C4-2B (cell line): ENCODE measurements at regions not wholly inside any gene's neighbourhood (a gene's known extent, or its start where the extent isn't known, plus 50 kb on each side); places are given as distances from the start of the nearest gene placed in this dataset.

Experiments
- H3K27ac ChIP-seq: fragments of 450-650 bp; 2 replicates; pipeline ENCODE4 v1.5.1; 2017
- ZFX ChIP-seq: fragments of 450-650 bp; IDR thresholded peaks from 2 replicates; pipeline ENCODE4 v1.6.1; 2017
- TF ChIP-seq, protein P1 (sequence below): fragments of 450-650 bp; conservative IDR thresholded peaks from 2 replicates; pipeline ENCODE4 v1.5.1; 2017; ENCODE audit warnings: mild to moderate bottlenecking

DNA sequence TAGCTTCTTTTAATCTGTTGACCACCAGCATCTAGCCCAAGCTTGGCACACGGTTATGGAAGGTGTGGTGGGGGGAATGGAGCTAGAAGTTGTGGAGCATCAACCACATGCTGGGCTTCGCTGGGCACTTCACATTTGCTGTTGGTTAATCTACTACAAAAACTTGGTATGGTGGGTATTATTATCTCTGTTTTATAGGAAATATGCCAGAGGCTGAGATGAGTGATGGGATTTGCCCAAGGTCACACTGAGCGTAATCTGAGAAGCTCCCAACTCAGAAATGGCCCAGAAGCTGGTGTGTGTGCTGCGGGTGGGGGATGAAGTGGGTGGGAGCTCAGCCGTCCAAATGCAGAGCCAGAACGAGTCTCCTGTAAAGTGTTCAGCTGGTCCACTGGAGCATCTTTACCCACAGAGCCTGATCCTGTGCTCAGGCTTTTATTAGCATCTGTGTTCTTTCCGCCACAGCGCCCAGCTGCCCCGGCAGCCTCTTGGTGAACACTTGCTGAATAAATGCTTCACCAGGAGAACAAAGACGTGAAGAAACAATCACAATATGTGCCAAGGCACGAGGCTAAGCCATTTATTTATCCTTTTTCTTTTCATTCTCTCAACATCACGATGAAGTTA lies 98.6 kb upstream of the JUN start:
- H3K27ac ChIP-seq, result no peak overlapping the region

DNA sequence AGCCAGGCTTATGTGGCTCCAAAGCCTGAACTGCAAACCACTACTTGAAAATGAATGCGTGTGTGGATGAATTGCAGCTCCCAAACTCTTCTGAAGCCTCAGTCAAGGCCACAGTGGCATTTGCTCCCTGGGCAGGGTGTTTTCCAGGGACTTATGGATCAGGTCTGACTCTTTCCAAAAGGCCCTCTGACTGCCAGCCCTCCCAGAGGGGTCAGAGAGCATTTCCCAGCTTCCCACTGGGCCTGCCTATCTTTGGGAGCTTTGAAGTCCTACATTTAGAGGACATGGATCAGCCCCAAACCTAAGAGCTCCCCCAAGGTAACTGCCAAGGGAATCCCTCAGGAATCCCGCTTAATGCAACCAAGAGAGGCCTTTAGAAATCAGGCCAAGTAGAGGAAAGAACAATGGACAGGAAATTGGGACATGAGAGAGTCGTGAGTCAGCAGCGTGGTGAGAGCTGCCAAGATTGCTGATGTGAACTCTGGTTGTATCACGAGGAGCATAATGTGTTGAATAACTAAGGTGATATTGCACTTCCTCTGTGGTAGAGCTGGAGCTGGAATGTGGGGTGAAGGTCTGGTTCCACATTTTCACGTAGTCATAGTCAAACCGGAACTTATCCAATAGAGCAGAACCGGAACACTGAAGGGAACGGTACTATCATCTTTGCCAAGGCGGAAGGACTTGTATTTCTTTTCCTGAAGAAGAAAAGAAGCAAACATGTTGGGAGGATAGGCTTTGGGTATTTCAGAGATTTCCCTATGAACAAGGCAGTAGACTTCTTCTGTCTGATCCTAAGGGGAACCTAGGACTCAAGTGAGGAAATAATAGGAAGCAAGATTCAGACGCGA lies 99.4 kb upstream of the JUN start:
- H3K27ac ChIP-seq, result peak overlapping the region; percentile 9; the same call in 1 of the 2 replicates
- TF ChIP-seq, protein P1, sequence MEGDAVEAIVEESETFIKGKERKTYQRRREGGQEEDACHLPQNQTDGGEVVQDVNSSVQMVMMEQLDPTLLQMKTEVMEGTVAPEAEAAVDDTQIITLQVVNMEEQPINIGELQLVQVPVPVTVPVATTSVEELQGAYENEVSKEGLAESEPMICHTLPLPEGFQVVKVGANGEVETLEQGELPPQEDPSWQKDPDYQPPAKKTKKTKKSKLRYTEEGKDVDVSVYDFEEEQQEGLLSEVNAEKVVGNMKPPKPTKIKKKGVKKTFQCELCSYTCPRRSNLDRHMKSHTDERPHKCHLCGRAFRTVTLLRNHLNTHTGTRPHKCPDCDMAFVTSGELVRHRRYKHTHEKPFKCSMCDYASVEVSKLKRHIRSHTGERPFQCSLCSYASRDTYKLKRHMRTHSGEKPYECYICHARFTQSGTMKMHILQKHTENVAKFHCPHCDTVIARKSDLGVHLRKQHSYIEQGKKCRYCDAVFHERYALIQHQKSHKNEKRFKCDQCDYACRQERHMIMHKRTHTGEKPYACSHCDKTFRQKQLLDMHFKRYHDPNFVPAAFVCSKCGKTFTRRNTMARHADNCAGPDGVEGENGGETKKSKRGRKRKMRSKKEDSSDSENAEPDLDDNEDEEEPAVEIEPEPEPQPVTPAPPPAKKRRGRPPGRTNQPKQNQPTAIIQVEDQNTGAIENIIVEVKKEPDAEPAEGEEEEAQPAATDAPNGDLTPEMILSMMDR, result no peak
- TF ChIP-seq ZFX, result no peak

More for the DNA sequence above, 98.6 kb upstream of the JUN start:
- TF ChIP-seq ZFX, result no peak
- TF ChIP-seq, protein P1, result no peak

DNA sequence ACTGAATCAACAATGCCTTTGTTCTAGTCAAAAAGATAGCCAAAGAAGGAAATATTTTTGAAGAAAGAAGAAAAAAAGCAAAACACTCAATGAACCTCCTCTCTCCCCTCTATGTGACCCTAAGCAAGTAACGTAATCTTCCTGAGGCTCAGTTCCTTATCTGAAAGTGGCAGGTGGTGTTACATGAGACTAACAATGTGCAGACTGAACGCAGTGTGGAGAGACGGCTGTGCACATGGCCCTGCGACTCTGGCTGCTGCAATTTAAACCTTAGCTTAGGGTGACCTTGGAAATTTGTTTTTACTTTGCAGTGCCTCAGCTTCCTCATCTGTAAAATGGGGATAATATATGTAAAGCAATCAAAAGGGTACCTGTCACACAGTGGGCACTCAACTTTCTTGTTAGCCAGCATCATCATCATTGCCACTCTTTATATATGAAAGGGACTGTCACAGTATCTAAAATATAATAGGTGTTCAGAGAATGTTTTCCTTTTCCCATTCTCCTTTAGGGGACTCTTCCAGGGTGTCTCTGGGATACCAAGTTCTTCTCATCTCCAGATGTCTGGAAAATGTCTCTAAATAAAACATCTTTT lies 100.1 kb upstream of the JUN start:
- H3K27ac ChIP-seq, result no peak overlapping the region
- TF ChIP-seq, protein P1, result no peak
- TF ChIP-seq ZFX, result no peak

DNA sequence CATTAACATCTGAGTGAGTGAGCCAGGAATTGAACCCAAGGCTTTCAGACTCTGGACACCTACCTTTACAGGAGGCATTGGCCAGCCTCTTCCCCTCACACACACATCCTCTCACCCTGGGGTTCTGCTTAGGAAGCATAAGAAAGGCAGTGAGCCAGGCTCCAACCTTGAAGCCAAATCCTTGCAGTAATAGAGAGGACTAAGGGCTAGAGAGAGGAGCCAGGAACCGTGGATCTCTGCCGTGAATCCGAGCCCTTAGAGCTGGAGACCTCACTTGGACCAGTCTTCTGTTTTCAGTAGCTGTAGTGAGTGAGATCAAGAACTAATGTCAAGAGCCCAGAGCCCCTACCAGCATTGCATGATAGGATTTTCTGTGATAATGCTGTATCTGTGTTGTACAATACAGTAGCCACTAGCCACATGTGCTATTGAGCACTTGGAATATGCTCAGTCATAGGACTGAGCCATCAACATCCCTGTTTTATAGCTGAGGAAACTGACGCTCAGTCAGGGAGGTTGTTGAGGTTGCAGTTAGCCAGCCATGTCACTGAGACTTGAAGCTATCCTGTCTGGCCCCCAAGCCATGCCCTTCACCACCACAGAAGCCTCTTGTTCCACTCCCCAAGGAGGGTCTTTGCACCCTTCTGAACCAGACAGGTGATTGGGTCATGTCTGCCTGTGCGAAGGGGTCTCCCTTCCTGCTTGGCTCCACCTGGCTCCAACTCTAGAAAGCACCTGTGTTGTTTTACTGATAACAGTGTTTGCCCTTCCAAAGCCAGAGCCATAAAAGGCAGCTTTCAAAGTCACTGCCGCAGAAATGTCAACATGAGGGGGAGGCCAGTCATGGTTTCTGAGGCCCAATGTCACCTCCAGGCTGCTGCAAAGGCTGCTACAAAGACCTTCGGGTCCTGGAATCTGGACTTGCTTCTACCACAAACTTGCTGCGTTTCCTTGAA lies 101.1 kb upstream of the JUN start:
- peak overlapping the region; percentile 76 for H3K27ac ChIP-seq

DNA sequence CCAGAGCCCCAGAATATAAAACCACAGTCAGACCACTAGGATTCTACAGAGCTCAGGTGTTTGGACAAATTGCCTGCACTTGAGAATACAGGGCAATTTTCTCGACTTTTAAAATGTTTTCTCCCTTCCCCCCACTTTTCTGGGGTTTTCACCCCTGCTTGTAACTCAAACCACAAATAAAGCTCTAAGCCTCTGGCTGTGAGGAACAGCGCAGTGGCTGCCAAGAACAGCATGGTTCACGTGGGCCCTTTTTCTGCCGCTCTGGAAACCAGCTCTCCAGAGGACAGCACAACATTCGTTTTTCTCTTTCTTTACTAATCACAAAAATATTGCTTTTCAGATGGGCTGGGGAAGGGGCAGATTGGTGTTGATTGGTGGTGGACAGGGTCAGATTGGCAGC lies 102.2 kb upstream of the JUN start:
- TF ChIP-seq, protein P1, result no peak
- no peak for TF ChIP-seq ZFX
- peak overlapping the region; percentile 76 for H3K27ac ChIP-seq

More for the DNA sequence above, 101.1 kb upstream of the JUN start:
- TF ChIP-seq, protein P1, result no peak
- no peak for TF ChIP-seq ZFX

DNA sequence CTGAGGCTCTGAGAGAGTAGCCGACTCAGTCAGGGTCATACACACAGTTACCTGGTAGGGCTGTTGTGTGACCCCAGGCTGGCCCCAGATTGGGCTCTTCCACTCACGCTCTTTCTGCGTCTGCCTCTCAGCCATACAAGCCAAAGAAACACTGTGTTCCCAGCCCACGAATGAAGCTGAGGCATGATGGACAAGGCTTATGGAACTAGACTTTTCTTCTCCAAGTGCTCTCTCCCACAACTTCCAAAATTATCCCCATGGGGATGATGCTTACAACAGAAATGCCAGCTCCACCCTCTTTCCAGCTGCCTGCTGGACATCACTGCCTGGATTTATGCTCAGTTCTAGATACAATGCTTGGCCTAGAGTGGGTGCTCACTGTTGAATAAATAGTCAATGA lies 102.8 kb upstream of the JUN start:
- TF ChIP-seq, protein P1, result no peak
- no peak for TF ChIP-seq ZFX
- peak overlapping the region; percentile 76 for H3K27ac ChIP-seq
